HG02623 (cell line): ENCODE measurements at regions not wholly inside any gene's neighbourhood (a gene's known extent, or its start where the extent isn't known, plus 50 kb on each side); places are given as distances from the start of the nearest gene placed in this dataset.

ENCODE experiments used
- ATAC-seq: cut with Tn5 transposase; IDR thresholded peaks from one replicate; pipeline ENCODE4 v1.9.1; 2021; ENCODE audit warnings: moderate library complexity; ENCODE audit not compliant: unreplicated experiment

DNA sequence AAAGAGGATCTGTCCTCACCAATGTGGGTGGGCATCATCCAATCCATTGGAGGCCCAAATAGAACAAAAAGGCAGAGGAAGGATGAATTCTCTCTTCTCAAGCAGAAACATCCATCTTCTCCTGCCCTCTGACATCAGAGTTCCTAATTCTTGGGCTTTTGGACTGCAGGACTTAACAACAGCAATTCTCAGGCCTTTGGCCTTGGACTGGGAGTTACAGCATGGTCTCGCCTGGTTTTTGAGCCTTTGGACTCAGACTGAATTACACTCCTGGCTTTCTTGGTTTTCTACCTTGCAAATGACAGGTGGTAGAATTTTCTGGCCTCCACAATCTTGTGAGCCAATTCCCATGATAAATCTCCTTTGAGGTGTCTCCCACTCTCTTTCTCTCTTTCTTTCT lies 60.5 kb upstream of the CD180 start:
- ATAC-seq, result no peak

- ATAC-seq, result no peak
Measured at GRCh38 chr5:67255881-67256280, 59.3 kb upstream of the CD180 start.

GRCh38 chr5:67253911-67254310 lies 57.3 kb upstream of the CD180 start:
- ATAC-seq, result no peak

- ATAC-seq, result no peak
Measured at GRCh38 chr5:67249590-67249895, 52.9 kb upstream of the CD180 start.

- no peak for ATAC-seq
Measured at GRCh38 chr5:67248703-67249589, 52.3 kb upstream of the CD180 start.

GRCh38 chr5:67246546-67247268 lies 50.1 kb upstream of the CD180 start:
- no peak for ATAC-seq
